ENCODE measurements at regions not wholly inside any gene's neighbourhood (a gene's known extent, or its start where the extent isn't known, plus 50 kb on each side); places are given as distances from the start of the nearest gene placed in this dataset.
A peak's percentile ranks its signal among the peaks of the same experiment; 100 is the strongest.
"Not testable (repeated sequence)": the region's sequence is repeated elsewhere in the genome, so short reads cannot be mapped to it uniquely, and the experiment has no call there.

DNA sequence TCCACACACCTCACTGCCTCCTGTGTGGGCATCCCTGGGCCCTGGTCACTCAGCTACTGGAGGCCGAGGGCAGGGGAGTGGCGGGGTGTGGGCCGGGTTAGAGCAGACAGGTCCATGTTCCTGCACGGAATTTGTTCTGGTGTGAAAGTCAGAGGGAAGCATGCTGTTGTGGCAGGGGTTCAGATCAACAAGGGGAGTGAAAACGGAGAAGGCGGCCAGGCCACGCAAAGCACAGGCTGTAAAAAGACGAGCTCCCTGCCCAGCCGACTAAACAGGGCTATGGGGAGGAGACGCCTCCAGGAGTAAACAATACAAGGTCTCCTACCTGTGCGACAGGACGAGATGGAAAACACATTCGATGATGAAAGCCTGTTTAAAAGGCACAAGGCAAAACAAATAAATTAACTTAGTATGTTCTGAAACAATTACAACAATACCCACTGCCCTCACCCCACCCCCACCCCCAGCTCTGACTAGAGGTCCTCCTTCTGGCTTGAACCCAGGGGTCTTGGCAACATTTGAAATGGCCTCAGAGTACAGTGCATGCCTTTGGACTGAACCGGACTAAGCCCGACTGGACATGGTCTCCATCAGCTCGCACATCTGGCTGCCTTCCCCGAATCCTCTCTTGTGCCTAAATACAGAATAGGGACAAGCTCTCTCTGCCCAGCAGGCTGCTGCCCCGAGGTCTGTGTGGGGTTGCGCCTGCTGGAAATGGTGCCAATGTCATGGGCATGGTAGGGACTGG is 274.9 kb upstream of the DIO3 start:
- peak; percentile 7 for DNase-seq

DNA sequence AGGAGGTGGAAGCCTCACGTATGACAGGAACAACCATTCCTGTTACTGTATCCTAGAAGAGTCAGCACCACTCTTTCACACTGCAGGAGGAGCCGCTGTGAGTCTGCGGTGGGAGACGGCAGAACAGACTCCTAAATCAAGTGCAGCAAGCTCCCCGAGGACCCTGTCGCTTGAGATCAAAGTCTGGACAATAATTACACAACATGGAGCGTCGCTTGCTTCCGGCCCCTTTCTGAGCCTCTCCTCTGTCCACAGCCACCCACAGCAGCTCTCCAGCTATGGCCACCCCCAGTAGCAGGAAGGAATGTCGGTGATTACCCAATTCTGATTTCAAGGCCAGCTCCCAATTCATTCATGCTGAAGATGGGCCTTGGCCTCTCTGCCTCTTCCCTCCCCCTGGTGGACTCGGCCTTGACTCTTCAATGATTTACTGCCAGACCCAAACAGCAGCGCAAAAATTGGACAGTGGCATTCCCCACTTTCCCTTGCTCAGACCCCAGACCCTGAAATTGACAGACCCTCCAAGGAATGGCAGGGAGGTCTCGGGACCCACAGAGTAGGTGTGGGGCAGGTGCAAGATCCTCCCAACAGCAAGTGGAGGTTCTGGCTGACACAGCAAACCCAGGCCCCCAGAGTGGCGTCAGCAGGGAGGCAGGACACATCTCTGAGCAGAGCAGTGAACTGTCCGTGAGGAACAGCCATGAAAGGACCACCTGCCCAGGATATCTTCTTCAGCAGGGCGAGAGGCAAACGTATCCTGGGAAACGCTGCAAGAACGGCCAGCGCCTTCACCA is 272.7 kb upstream of the DIO3 start:
- DNase-seq, result no peak

DNA sequence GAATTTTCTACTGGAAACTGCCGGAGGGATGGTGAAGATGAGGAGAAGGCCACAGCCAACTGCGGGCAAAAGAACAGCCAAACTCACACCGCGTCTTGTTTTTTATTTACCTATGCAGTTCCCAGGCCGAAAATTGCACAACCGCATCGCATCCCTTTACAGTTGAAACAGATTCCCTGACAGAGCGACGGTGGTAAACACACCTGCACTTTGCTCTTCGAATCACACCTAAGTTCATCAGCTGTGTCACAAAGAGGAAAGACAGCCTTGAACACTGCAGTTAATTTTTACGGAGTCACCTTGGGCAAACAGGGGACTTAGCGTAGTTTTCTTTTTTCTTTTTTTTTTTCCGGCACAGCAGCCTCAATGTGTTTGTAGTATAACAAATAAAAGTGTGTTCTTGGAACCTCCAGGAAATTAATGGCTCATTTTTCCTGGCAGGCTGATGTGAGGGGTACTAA is 272.0 kb upstream of the DIO3 start:
- no peak for DNase-seq

DNA sequence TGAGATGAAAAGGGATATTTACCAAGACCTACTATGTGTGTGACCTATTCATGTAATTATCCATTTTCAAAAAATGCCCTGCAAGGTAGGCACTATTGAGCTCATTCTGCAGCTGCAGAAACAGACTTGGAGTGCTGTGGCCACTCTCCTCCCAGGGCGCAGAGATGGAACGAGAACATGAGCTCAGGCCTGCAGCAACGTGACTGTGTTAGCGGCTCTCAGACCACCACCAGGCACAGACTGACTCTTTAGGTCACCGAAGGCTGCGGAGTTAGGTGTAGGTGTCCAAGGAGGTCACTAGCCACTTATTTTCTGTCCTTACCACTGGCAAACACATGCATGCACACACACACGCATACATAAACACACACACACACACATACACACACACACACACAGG is 271.4 kb upstream of the DIO3 start:
- no peak for DNase-seq

DNA sequence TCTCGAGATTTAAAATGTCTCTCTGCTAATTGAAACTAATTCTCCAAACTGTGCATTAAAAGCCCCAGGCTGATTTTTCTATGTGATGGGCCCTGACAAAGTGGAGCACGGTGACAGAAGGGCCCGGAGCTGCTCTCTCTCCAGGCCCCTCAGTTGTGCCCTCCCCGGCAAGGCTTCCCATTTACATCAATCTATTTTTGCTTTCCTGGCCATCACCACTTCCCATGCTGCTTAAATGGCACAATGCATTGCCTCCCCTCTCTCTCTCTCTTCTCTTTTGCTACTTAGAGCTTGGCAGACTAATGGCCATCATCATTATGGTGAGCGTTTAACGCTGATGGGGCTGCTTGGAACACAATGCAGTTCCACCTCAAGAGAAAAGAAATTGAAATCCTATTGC is 270.7 kb upstream of the DIO3 start:
- no peak for DNase-seq

DNA sequence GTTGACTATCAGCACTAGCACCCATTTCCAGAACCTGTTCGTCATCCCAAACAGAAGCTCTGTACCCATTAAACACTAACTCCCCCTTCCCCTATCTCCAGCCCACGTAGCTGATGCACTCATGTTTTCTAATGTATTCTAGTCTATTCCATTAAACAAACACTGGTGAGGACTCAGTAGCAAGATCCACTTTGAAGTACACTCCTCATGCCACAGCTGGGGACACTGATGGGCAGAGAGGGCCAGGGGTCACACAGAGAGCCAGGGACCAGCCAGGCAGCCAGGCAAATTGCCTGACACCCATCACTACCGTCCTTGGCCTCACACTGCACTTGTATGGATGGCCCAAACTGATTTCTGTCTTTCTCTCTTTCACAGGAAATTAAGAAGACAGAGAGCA is 269.9 kb upstream of the DIO3 start:
- no peak for DNase-seq

DNA sequence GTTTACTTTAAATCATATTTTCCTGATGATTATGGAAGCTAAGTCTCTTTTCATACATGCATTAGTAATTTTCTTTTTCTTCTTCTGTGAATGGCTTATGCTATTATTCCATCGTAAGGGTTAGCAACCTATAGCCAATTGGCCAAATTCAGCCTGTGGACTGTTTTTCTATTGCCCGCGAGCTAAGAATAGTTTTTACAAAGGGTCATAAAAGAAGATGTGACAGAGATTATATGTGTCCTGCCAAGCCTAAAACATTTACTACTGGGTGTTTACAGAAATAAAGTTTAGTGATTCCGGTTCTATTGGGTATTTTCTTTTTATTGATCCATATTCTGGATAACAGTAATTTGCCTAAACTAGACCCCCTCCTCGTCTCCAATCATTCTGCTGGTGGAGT is 268.8 kb upstream of the DIO3 start:
- no peak for DNase-seq

DNA sequence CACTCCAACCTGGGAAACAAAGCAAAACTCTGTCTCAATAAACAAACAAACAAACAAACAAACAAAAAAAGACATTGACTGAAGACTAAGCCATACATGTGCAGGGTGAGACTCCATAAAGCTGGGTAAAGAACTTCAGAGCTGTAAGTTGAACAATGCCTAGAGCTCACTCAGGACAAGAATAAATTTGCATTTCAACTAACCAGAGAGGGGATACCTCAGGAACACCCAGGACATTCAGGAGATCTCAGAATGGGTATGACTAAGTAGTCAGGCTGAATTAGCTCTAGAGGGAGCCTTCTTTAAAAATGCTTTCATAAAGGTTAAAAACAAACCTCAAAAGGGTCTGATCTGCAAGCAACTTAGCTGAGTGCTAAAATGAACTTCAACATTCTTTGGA is 267.7 kb upstream of the DIO3 start:
- no peak for DNase-seq

DNA sequence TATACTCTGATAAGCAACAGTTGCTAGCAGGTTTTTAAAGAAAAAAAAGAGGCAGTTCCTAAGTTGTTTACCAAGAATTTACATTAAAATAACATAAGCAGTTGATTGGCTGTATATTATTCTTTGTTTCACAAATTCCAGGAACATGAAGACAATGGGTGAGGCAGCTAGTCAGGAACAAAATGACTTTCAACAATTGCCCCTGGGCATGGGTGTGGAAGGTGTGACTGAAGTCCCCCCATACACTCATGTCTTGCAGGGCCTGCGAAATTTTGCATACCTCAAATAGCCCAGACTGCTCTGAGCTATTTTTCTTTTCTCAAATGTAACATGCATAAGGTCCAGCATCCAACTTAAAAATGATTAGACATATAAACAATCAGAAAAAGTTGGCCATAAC is 267.2 kb upstream of the DIO3 start:
- no peak for DNase-seq

DNA sequence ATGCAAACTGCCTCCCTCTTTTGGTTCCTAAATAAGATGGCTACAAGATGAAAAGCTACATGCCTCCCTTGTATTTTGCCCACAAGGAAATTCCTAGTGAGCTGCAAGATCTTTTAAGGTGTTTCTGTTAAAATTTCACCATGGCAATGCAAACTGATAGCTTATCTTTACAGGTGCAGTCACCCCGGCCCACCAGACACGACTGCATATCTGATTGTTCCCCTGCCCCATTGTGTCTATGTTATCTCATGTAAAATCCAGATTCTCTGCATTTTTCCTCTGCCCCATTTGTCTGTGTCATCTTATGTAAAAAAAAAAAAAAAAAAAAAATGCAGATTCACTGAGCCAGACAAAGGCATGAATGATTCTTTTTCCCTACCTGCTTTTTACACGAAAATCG is 261.5 kb upstream of the DIO3 start:
- not testable (repeated sequence) for DNase-seq

DNA sequence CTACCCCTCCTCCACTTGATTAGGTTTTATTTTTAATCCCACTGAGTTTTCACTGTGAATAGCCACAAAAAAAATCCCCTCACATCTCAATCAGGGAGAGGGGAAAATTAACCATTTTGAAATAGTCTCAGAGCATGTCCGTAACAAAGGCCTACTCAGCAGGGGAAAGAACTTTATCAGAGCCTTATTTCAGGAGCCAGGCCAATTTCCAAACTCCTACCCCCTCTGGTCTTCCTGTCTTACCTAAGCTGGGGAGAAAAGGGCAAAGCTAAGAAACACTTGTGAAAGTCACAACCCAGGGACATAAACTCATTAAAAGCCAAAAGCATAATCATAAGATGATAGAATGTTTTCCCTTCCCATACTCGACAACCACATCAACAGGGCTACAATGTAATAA is 260.3 kb upstream of the DIO3 start:
- no peak for DNase-seq

DNA sequence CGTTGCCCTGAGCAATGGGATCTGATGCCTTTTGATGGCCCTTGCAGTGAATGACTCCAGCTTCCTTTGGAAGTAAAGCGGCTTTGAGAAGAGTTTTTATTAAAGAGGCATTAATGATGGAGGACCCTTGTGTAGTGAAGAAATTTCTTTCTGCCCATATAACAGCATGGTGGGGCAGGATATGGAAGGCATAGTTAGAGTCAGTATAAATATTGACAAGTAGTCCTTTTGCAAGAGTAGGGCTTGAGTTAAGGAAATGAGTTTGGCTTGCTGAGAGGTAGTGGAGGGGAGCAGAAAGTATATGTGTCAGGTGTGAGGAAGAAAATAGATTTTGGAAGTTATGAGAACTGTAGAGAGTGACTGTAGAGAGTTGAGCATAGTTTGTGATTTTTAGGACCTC is 254.1 kb upstream of the DIO3 start:
- DNase-seq, result not testable (repeated sequence)

DNA sequence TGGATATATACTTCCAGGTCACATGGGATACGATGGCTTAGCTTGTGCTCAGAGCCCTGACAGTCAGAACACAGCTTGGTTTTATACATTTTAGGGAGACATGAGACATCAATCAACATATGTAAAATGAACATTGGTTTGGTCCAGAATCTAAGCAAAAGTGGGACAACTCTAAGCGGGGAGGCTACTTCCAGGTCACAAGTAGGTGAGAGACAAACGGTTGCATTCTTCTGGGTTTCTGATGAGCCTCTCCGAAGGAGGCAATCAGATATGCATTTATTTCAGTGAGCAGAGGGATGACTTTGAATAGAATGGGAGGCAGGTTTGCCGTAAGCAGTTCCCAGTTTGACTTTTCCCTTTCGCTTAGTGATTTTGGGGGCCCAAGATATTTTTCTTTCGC is 250.1 kb upstream of the DIO3 start:
- not testable (repeated sequence) for DNase-seq

DNA sequence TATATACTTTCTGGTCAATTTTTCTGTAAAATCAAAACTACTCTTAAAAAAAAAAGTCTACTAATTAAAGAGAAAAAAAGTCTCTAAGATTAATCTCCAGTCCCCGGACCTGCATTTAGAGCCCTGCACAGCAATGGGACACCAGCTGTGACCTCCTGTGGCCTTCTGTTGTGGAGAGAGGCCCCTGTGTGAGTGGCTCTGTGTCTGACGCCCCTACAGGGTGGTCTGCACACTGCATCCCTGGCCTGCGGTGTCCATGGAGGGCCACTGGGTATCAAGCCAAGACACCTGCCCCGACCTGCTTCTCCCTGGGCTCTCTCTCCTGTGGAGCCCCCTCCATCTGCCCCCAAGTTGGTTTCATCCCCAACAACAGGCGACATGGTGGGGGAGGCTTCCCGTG is 248.0 kb upstream of the DIO3 start:
- no peak for DNase-seq

DNA sequence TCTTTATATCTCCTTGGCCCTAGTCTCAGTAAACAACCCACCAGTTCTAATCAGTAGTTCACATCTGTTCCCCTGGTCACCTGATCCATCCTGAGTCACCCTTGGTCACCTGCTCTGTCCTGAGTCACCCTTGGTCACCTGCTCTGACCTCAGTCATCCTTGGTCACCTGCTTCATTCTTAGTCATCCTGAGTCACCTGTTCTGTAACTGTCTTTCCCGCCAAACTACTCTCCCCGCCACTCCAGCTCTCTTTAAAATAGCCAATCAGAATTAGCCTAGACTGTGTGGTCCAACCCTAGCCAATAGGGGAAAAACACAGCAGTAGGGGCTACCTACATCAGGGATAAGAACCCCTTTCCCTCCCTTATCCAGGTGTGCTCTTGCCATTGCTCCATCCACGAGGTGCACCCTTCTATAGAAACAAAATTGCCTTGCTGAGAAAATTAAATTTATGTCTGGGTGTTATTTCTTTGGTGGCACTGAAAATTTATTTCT is 245.4 kb upstream of the DIO3 start:
- no peak for DNase-seq

DNA sequence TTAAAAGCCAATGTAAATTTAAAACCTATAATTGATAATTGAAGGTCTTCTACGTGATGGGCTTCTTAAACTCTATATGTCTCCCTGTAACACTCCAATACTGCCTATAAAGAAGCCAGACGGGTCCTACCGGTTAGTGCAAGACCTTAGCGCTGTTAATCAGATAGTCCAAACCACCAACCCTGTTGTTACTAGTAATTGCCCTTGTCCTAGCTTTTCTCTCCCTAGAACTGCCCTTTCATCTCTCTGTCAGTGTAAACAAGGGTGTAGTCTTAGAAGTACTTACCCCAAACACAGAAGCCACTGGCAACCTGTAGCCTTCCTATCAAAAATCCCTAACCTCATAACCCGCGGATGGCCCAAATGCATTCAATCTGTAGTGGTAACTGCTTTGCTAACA is 243.0 kb upstream of the DIO3 start:
- no peak for DNase-seq

DNA sequence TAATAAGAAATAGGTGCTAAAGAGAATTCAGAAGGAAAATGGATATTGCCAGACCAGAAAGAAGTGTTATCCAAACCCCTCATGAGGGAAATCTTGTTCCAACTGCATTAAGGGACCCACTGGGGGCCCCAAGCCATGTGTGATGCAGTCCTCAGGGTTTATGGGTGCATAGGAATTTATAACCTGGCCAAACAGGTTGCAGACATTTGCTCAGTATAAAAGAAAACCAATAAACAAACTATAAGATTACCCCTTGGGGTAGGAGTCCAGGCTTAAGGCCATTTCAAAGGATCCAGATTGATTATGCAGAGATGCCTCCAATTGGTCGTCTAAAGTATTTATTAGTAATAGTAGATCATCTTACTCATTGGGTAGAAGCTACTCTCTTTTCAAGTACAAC is 240.9 kb upstream of the DIO3 start:
- no peak for DNase-seq

DNA sequence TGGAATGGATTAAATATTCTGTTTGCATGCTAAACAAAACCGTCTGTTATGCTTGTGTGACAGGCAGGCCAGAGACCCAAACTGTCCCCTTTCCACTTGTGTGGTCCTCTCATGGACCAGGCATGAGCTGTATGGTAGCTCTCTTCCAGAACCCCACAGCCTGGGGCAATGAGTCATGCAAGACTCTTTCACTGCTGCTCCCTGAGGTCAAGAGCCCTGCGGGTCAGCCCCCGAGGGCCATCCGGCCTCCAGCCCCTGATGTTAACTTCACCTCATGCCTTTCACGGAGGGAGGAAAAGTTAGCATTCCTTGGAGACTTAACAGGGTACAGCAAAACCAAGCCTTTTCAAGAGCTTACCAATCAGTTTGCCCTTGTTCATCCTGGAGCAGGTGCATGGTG is 239.1 kb upstream of the DIO3 start:
- no peak for DNase-seq

DNA sequence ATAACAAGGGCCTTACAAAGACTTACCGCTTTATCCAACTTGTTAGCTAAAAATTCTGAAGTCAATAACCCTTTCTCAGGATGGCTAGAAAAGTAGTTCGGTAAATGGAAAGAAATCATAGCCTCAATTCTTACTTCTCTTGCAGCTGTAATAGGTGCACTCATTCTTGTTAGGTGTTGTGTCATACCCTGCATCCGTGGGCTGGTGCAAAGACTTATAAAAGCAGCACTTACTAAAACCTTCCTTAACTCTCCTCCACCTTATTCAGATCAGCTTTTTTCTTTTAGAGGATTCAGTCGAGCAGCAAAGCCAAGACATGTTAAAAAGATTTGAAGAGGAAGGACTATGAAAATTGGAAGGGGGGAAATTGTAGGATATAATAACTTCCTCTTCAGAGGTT is 238.2 kb upstream of the DIO3 start:
- DNase-seq, result no peak

DNA sequence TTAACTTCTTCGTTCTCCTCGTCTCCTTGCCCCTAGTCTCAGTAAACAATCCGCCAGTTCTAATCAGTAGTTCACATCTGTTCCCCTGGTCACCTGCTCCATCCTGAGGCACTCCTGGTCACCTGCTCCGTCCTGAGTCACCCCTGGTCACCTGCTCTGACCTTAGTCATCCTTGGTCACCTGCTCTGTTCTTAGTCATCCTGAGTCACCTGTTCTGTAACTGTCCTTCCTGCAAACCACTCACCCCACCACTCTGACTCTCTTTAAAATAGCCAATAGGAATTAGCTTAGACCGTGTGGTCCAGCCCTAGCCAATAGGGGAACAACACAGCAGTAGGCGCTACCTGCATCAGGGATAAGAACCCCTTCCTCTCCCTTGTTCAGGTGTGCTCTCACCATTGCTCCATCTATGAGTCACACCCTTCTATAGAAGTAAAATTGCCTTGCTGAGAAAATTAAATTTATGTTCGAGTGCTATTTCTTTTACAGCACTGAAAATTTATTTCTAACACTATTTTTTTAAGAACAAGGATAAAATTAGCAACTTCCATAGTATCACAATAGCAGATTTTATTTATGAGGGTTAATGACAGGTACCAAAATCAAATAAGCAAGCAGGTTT is 237.6 kb upstream of the DIO3 start:
- not testable (repeated sequence) for DNase-seq

DNA sequence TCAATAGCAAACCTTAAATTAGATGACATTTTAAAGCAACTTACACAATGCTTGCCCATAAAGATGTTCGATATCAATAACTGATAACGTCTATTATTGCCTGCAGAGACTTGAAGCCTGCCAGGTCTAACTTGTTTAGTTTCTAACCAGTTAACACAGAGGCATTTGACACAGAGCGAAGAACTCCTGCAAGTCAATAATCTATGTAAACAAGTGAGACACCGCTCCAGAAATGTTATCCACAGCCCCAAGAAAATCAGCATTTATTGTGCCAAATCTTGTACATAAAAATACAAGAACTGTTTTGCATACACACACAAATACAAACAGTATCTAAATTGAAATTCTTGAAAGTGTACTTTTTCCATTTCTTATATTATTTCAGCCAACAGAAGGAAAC is 236.0 kb upstream of the DIO3 start:
- DNase-seq, result no peak

DNA sequence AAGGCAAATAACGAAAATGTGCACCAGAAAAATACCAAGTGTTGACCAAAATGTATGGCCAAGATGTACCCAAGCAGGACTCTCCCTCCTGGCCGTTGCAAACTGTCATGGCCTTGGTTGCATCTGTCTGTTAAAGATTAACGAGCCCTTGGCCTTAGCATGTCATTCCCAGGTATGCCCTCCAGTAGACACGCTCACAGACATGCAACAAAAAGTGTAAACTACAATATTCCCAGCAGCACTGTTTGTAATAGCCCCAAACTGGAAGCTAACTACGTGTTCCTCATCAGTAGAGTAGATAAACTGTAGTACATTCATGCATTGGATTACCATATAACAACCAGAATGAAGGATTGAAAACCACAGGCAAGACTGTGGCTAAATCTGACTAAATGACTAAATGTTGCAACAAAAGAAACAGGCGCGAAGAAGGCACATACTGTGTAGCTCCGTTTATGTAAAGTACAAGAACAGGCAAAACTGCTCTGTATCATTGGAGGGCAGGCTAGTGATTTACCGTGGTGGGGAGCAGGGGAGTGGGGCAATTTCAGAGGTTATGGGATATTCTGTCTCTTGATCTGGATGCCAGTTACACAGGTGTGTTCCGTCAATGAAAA is 232.8 kb upstream of the DIO3 start:
- no peak for DNase-seq

Data from tongue (tissue), 1 donor.